ENCODE measurements at regions not wholly inside any gene's neighbourhood (a gene's known extent, or its start where the extent isn't known, plus 50 kb on each side); places are given as distances from the start of the nearest gene placed in this dataset.

DNA sequence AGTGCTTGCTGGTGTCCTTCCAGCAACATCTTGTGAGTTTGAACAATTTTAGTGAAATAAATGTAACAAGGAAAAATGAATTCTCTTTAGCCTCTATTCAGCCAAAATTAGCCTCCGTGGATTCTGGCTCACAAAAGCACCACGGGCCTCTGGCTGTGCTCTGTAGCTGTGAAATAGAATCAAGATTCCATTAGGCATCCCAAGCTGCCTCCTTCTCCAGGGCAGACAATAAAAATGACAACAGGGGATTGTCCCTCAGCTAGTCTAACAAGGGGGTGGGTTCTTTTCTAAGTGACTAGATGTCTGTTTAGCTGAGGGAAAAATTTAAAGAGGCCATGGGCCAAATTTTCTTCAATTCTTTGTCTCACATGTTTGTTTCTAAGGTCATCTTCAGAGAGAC, 254.7 kb upstream of the FIGN start:
- Histone ChIP-seq H3K4me1 (ENCODE audit: insufficient read depth, poor library complexity, severe bottlenecking) (no peaks in the 10 kb centered on the region), H3K9me3 (ENCODE audit: severe bottlenecking) (no peaks in the 10 kb centered on the region), H3K27ac (ENCODE audit: poor library complexity, severe bottlenecking) (no peak overlapping the region), H3K27me3 (ENCODE audit: insufficient read depth, poor library complexity, severe bottlenecking) (no peaks in the 10 kb centered on the region), H3K36me3 (ENCODE audit: low read depth) (no peaks in the 10 kb centered on the region), H3K4me3 (ENCODE audit: severe bottlenecking) (no peak overlapping the region)
- no peak for ATAC-seq (ENCODE audit: low read depth)
- DNase-seq (ENCODE audit: low spot score) = no peak
- no peak for TF ChIP-seq CTCF (IDR thresholded peaks at IDR 0.05; ENCODE audit: poor library complexity, severe bottlenecking)

- Histone ChIP-seq H3K27me3 (ENCODE audit: insufficient read depth, poor library complexity, severe bottlenecking) (no peaks in the 10 kb centered on the region), H3K4me3 (ENCODE audit: severe bottlenecking) (no peak overlapping the region), H3K36me3 (ENCODE audit: low read depth) (no peaks in the 10 kb centered on the region), H3K27ac (ENCODE audit: poor library complexity, severe bottlenecking) (no peak overlapping the region), H3K9me3 (ENCODE audit: severe bottlenecking) (no peaks in the 10 kb centered on the region), H3K4me1 (ENCODE audit: insufficient read depth, poor library complexity, severe bottlenecking) (no peaks in the 10 kb centered on the region)
- TF ChIP-seq CTCF (IDR thresholded peaks at IDR 0.05; ENCODE audit: poor library complexity, severe bottlenecking) = no peak
- ATAC-seq (ENCODE audit: low read depth) = no peak
- no peak for DNase-seq (ENCODE audit: low spot score)
Observed at GRCh38 chr2:163990101-163990500, 254.3 kb upstream of the FIGN start.

DNA sequence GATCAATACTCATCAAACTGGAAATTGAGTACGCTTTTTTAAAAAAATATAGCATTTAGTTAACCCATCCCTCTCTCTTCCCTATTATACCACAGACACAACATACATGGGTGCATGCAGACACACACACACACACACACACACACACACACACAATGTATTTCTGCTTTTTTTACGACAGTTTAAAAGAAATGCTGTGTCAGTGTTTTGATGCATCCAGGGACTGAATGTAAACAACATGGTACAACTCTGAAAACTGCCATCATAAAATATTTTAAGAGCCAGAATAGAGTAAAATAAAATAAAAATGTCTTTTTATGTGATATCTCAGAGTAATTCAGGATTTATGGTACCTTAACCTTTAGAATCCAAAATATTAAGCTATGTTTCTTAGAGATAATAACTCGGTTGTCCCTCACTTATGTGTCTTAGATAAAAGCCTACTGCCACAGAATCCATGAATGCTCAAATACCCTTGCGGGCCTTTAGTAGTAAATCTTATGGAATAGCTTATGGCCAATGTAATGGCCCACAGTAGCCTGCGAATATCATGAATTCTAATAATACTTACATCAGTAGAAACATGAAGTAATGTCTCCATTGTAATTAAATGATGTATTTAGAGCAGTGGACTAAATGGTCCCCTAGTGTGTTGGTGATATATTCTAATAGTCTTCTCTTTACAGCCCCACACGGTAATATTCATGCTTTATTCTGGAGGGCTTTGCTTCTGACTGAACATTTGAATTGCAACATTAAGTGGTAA, 251.6 kb upstream of the FIGN start:
- TF ChIP-seq CTCF (IDR thresholded peaks at IDR 0.05; ENCODE audit: poor library complexity, severe bottlenecking) = no peak
- no peak for ATAC-seq (ENCODE audit: low read depth)
- no peak overlapping the region for H3K4me3 ChIP-seq (ENCODE audit: severe bottlenecking)
- no peak overlapping the region for H3K27ac ChIP-seq (ENCODE audit: poor library complexity, severe bottlenecking)
- H3K9me3 ChIP-seq (ENCODE audit: severe bottlenecking) = no peaks in the 10 kb centered on the region
- H3K27me3 ChIP-seq (ENCODE audit: insufficient read depth, poor library complexity, severe bottlenecking) = no peaks in the 10 kb centered on the region
- no peak for DNase-seq (ENCODE audit: low spot score)
- no peaks in the 10 kb centered on the region for H3K36me3 ChIP-seq (ENCODE audit: low read depth)
- H3K4me1 ChIP-seq (ENCODE audit: insufficient read depth, poor library complexity, severe bottlenecking) = no peaks in the 10 kb centered on the region

GRCh38 chr2:163984986-163985385, 249.2 kb upstream of the FIGN start:
- ATAC-seq (ENCODE audit: low read depth) (no peak), DNase-seq (ENCODE audit: low spot score) (no peak)
- Histone ChIP-seq H3K4me3 (ENCODE audit: severe bottlenecking) (no peak overlapping the region), H3K9me3 (ENCODE audit: severe bottlenecking) (no peaks in the 10 kb centered on the region), H3K27ac (ENCODE audit: poor library complexity, severe bottlenecking) (no peak overlapping the region), H3K4me1 (ENCODE audit: insufficient read depth, poor library complexity, severe bottlenecking) (no peaks in the 10 kb centered on the region), H3K27me3 (ENCODE audit: insufficient read depth, poor library complexity, severe bottlenecking) (no peaks in the 10 kb centered on the region), H3K36me3 (ENCODE audit: low read depth) (no peaks in the 10 kb centered on the region)
- TF ChIP-seq CTCF (IDR thresholded peaks at IDR 0.05; ENCODE audit: poor library complexity, severe bottlenecking) = no peak

DNA sequence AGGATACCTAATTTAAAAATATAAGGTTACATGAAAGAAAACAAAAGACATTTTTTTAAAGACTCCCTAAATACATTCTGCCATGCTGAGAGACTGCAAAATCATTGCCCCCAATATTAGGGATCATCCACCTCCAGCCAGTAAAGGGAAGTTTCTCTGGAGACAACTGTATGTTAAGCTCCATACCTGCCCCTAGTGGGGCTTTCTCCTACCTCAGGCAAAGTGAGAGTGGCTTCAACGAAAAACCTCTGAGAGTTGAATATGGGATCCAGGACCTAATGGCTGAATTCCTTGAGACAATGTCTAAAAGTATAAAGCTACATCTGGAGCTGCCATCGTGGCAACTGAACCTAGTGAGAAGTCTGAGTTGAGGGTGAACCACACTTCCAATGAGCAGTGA, 248.1 kb upstream of the FIGN start:
- TF ChIP-seq CTCF (IDR thresholded peaks at IDR 0.05; ENCODE audit: poor library complexity, severe bottlenecking) = no peak
- no peaks in the 10 kb centered on the region for H3K27me3 ChIP-seq (ENCODE audit: insufficient read depth, poor library complexity, severe bottlenecking)
- H3K27ac ChIP-seq (ENCODE audit: poor library complexity, severe bottlenecking) = no peak overlapping the region
- H3K9me3 ChIP-seq (ENCODE audit: severe bottlenecking) = no peaks in the 10 kb centered on the region
- no peak overlapping the region for H3K4me3 ChIP-seq (ENCODE audit: severe bottlenecking)
- ATAC-seq (ENCODE audit: low read depth) (no peak), DNase-seq (ENCODE audit: low spot score) (no peak)
- no peaks in the 10 kb centered on the region for H3K4me1 ChIP-seq (ENCODE audit: insufficient read depth, poor library complexity, severe bottlenecking)
- no peaks in the 10 kb centered on the region for H3K36me3 ChIP-seq (ENCODE audit: low read depth)
